GM12878 (cell line): ENCODE measurements at regions not wholly inside any gene's neighbourhood (a gene's known extent, or its start where the extent isn't known, plus 50 kb on each side); places are given as distances from the start of the nearest gene placed in this dataset.

Experiments used
- CHD2 ChIP-seq: IDR thresholded peaks from 2 replicates; pipeline ENCODE4 v1.6.1; 2011; ENCODE audit warnings: low read depth, low read length, improper control_type of control experiment, borderline replicate concordance
- CHD4 ChIP-seq: fragments of 200-600 bp; sonication (generic); IDR thresholded peaks from 2 replicates; pipeline ENCODE4 v1.6.1; 2016; ENCODE audit warnings: mild to moderate bottlenecking
- CREM ChIP-seq: IDR thresholded peaks from 2 replicates; pipeline ENCODE4 v1.6.1; 2014; ENCODE audit warnings: antibody characterized with exemption, low read depth
- FOS ChIP-seq: IDR thresholded peaks from 3 replicates; pipeline ENCODE4 v1.6.1; 2011; ENCODE audit warnings: borderline replicate concordance; ENCODE audit not compliant: insufficient read length; ENCODE audit errors: extremely low read depth
- FOXK2 ChIP-seq: fragments of 450-650 bp; IDR thresholded peaks from 2 replicates; pipeline ENCODE4 v1.6.1; 2017; ENCODE audit warnings: mild to moderate bottlenecking, moderate library complexity
- IKZF1 ChIP-seq: fragments of 450-650 bp; conservative IDR thresholded peaks from 2 replicates; pipeline ENCODE4 v1.6.1; 2017; ENCODE audit warnings: antibody characterized with exemption, mild to moderate bottlenecking
- MEF2B ChIP-seq: fragments of 450-650 bp; IDR thresholded peaks from 2 replicates; pipeline ENCODE4 v1.6.1; 2018; ENCODE audit warnings: mild to moderate bottlenecking, moderate library complexity; ENCODE audit not compliant: partially characterized antibody, poor library complexity, severe bottlenecking
- MTA2 ChIP-seq: fragments of 450-650 bp; IDR thresholded peaks from 2 replicates; pipeline ENCODE4 v1.6.1; 2016; ENCODE audit warnings: low read depth, mild to moderate bottlenecking, moderate library complexity
- MXI1 ChIP-seq: fragments of 150-350 bp; IDR thresholded peaks from 2 replicates; pipeline ENCODE4 v1.6.1; 2011; ENCODE audit warnings: low read depth, mild to moderate bottlenecking, inconsistent platforms, low read length, improper control_type of control experiment
- MYC ChIP-seq: IDR thresholded peaks from 2 replicates; pipeline ENCODE4 v1.6.1; 2011; ENCODE audit warnings: mild to moderate bottlenecking, low read length, moderate library complexity, inconsistent platforms; ENCODE audit not compliant: insufficient read depth, insufficient replicate concordance, insufficient read length, severe bottlenecking
- POLR2AphosphoS2 ChIP-seq: IDR thresholded peaks from 2 replicates; pipeline ENCODE4 v1.6.1; 2011; ENCODE audit warnings: low read depth, mild to moderate bottlenecking, low read length, improper control_type of control experiment, moderate library complexity
- POLR2AphosphoS5 ChIP-seq: IDR thresholded peaks from 2 replicates; pipeline ENCODE4 v1.6.1; 2011; ENCODE audit warnings: mild to moderate bottlenecking, low read length, inconsistent platforms
- SMAD1 ChIP-seq: fragments of 450-650 bp; IDR thresholded peaks from 2 replicates; pipeline ENCODE4 v1.6.1; 2018; ENCODE audit warnings: mild to moderate bottlenecking, low read depth; ENCODE audit not compliant: partially characterized antibody
- SMARCA5 ChIP-seq: fragments of 450-650 bp; IDR thresholded peaks from 2 replicates; pipeline ENCODE4 v1.6.1; 2017; ENCODE audit warnings: mild to moderate bottlenecking
- SMC3 ChIP-seq: IDR thresholded peaks from 2 replicates; pipeline ENCODE4 v1.6.1; 2011; ENCODE audit warnings: low read length, improper control_type of control experiment, borderline replicate concordance
- SREBF1 ChIP-seq: IDR thresholded peaks from 2 replicates; pipeline ENCODE4 v1.6.1; 2012; ENCODE audit warnings: mild to moderate bottlenecking, low read length
- SRF ChIP-seq, 2 experiments: IDR thresholded peaks; 2 replicates each; pipeline ENCODE4 v1.6.1; 2011; ENCODE audit warnings: low read depth in 2 of 2, low read length in 2 of 2, mild to moderate bottlenecking in 1 of 2, moderate library complexity in 1 of 2
- STAT3 ChIP-seq: IDR thresholded peaks from 2 replicates; pipeline ENCODE4 v1.6.1; 2011; ENCODE audit warnings: low read depth, low read length, improper control_type of control experiment
- TAF1 ChIP-seq: IDR thresholded peaks from 2 replicates; pipeline ENCODE4 v1.6.1; 2011; ENCODE audit warnings: mild to moderate bottlenecking, low read depth, low read length, borderline replicate concordance
- YBX1 ChIP-seq: fragments of 450-650 bp; IDR thresholded peaks from 2 replicates; pipeline ENCODE4 v1.6.1; 2016; ENCODE audit warnings: antibody characterized with exemption
- ZNF384 ChIP-seq: IDR thresholded peaks from 2 replicates; pipeline ENCODE4 v1.6.1; 2012; ENCODE audit warnings: low read depth, mild to moderate bottlenecking, low read length, improper control_type of control experiment, borderline replicate concordance
- TF ChIP-seq, protein P1 (sequence below): IDR thresholded peaks from 2 replicates; pipeline ENCODE4 v1.6.1; 2012; ENCODE audit warnings: mild to moderate bottlenecking, low read depth, low read length
- TF ChIP-seq, protein P2 (sequence below): IDR thresholded peaks from 2 replicates; pipeline ENCODE4 v1.6.1; 2012; ENCODE audit warnings: low read length, inconsistent platforms
- TF ChIP-seq, protein P3 (sequence below): fragments of 150-350 bp; IDR thresholded peaks from 2 replicates; pipeline ENCODE4 v1.6.1; 2014; ENCODE audit warnings: mild to moderate bottlenecking, low read depth, low read length
- TF ChIP-seq, protein P4 (sequence below): fragments of 450-650 bp; IDR thresholded peaks from 2 replicates; pipeline ENCODE4 v1.6.1; 2017; ENCODE audit warnings: low read depth, mild to moderate bottlenecking, moderate library complexity

DNA sequence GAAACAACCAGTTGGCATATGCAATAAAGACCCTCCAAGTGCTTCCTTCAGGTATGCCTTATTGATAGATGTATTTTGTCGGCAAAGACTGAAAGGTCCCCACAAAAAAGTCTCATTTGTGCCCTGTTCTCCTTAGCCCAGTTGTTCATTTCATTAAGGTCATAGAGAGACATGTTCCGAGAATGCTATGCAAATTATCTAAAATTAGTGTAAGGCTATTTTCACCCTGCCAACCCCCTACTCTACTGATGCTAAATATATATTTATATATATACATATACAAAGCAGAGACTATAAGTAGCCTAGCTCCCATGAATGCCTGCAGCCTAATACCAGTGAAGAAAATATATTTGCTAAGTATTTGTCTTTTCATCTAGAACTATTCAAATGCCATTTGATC, 96.7 kb upstream of the ADO start (continued):
- TF ChIP-seq, protein P1, sequence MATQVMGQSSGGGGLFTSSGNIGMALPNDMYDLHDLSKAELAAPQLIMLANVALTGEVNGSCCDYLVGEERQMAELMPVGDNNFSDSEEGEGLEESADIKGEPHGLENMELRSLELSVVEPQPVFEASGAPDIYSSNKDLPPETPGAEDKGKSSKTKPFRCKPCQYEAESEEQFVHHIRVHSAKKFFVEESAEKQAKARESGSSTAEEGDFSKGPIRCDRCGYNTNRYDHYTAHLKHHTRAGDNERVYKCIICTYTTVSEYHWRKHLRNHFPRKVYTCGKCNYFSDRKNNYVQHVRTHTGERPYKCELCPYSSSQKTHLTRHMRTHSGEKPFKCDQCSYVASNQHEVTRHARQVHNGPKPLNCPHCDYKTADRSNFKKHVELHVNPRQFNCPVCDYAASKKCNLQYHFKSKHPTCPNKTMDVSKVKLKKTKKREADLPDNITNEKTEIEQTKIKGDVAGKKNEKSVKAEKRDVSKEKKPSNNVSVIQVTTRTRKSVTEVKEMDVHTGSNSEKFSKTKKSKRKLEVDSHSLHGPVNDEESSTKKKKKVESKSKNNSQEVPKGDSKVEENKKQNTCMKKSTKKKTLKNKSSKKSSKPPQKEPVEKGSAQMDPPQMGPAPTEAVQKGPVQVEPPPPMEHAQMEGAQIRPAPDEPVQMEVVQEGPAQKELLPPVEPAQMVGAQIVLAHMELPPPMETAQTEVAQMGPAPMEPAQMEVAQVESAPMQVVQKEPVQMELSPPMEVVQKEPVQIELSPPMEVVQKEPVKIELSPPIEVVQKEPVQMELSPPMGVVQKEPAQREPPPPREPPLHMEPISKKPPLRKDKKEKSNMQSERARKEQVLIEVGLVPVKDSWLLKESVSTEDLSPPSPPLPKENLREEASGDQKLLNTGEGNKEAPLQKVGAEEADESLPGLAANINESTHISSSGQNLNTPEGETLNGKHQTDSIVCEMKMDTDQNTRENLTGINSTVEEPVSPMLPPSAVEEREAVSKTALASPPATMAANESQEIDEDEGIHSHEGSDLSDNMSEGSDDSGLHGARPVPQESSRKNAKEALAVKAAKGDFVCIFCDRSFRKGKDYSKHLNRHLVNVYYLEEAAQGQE, result no peak
- TF ChIP-seq, protein P2, sequence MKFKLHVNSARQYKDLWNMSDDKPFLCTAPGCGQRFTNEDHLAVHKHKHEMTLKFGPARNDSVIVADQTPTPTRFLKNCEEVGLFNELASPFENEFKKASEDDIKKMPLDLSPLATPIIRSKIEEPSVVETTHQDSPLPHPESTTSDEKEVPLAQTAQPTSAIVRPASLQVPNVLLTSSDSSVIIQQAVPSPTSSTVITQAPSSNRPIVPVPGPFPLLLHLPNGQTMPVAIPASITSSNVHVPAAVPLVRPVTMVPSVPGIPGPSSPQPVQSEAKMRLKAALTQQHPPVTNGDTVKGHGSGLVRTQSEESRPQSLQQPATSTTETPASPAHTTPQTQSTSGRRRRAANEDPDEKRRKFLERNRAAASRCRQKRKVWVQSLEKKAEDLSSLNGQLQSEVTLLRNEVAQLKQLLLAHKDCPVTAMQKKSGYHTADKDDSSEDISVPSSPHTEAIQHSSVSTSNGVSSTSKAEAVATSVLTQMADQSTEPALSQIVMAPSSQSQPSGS, result peak; percentile 44; the same call in 1 of the 2 replicates
- no peak for TF ChIP-seq FOXK2
- TF ChIP-seq, protein P3, sequence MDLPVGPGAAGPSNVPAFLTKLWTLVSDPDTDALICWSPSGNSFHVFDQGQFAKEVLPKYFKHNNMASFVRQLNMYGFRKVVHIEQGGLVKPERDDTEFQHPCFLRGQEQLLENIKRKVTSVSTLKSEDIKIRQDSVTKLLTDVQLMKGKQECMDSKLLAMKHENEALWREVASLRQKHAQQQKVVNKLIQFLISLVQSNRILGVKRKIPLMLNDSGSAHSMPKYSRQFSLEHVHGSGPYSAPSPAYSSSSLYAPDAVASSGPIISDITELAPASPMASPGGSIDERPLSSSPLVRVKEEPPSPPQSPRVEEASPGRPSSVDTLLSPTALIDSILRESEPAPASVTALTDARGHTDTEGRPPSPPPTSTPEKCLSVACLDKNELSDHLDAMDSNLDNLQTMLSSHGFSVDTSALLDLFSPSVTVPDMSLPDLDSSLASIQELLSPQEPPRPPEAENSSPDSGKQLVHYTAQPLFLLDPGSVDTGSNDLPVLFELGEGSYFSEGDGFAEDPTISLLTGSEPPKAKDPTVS, result no peak
- TF ChIP-seq CHD2, result no peak
- TF ChIP-seq CREM, result peak; percentile 48; the same call in 1 of the 2 replicates
- TF ChIP-seq POLR2AphosphoS5, result no peak
- peak; percentile 38; the same call in 1 of the 2 replicates for TF ChIP-seq MTA2
- TF ChIP-seq, protein P4, sequence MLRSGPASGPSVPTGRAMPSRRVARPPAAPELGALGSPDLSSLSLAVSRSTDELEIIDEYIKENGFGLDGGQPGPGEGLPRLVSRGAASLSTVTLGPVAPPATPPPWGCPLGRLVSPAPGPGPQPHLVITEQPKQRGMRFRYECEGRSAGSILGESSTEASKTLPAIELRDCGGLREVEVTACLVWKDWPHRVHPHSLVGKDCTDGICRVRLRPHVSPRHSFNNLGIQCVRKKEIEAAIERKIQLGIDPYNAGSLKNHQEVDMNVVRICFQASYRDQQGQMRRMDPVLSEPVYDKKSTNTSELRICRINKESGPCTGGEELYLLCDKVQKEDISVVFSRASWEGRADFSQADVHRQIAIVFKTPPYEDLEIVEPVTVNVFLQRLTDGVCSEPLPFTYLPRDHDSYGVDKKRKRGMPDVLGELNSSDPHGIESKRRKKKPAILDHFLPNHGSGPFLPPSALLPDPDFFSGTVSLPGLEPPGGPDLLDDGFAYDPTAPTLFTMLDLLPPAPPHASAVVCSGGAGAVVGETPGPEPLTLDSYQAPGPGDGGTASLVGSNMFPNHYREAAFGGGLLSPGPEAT, result no peak
- no peak for TF ChIP-seq SMAD1
- no peak for TF ChIP-seq POLR2AphosphoS2
- no peak for TF ChIP-seq MYC
- no peak for TF ChIP-seq IKZF1
- TF ChIP-seq SREBF1, result no peak
- no peak for TF ChIP-seq TAF1
- TF ChIP-seq YBX1, result no peak
- TF ChIP-seq CHD4, result no peak
- no peak for TF ChIP-seq SMARCA5
- TF ChIP-seq MXI1, result no peak
- peak; percentile 90 for TF ChIP-seq MEF2B
- no peak for TF ChIP-seq STAT3
- no peak for TF ChIP-seq FOS
- TF ChIP-seq ZNF384, result no peak
- no peak; the same call in 1 of the 2 replicates for TF ChIP-seq SMC3
- no peak for TF ChIP-seq SRF (IDR thresholded peaks at IDR 0.05; ENCODE audit: low read depth in 2 of 2, low read length in 2 of 2)
